ENCODE measurements at regions not wholly inside any gene's neighbourhood (a gene's known extent, or its start where the extent isn't known, plus 50 kb on each side); places are given as distances from the start of the nearest gene placed in this dataset.

DNA sequence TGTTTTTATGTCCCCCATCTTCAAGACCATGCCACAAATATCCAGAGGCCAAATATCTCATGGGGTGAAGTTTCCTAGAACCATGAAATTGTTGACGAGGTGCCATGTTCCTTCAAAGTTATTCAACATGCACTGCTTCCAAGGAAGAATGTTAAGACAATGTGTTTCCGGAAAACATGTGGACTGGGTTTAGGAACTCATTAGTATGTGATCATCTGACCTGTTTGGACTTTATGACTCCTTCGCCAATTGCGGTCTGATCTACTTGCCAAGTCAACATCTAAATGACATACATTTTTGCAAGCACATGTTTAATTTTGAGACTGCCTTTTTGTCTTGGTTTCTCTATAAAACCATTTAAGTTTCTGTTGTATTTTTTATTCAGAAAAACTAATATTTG lies 234.8 kb downstream of the MAF start:
- DNase-seq: no peak

DNA sequence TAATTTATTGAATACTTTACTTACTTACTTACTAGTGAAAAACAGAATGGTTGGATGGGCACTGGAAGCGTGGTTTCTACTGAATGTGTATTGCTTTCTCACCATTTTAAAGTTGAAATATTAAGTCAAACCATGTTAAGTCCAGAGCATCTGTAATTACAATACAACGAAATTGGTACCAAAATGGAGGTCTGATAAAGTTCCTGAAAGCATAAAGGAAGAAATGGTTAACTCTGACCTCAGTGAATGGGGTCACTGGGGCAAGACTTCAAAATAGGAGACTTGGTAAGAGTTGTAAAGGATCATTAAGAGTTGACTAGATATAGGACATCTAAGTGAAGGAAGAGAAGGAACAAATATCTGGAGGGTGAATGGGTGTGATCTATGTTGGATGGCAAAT lies 237.1 kb downstream of the MAF start:
- DNase-seq: no peak

DNA sequence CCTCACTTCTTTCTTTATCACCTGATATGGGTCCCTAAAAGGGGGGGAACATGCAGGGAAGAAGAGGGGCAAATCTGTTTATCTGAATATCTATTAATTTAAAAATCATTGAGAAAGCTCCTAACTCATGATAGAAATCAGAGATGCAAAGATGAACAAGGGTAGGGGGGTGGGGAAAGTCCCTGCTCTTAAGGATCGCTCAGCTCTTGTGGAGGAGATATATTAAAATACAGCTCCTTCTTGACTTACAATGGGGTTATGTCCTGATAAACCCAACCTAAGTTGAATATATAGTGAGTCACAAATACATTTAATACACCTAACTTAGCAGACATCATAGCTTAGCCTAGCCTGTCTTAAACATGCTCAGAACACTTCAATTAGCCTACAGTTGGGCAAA lies 237.5 kb downstream of the MAF start:
- DNase-seq: no peak

DNA sequence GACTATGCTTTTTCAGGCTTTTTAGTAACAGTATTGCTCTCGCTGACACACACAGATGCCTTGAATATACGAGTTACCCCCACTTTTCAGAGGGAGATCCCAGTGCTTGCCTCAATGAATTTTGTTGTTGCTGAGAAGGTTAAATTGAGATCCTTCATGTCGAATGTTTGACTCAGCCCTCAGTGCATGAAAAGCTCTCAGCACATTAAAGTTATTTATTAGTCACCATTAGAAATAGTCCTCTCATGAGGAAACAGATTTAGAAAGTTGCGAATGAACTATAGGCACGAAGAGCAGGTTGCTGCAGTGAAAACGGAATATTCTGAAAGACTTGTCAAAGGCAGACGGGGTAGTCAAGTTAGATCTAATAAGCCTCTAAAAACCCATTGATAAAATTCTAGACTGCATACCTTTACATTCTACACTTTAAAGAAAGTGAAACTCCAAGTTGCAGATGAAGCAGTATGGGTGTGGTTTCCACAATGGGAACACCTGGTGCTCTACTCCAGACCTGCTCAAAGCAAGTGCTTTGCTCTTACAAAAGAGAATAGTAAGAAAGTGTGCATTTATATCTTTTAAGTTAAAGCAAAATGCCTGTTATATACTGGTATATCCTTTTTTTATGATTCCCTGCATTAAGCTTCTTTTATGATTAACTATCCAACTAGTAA lies 238.1 kb downstream of the MAF start:
- no peak for DNase-seq

DNA sequence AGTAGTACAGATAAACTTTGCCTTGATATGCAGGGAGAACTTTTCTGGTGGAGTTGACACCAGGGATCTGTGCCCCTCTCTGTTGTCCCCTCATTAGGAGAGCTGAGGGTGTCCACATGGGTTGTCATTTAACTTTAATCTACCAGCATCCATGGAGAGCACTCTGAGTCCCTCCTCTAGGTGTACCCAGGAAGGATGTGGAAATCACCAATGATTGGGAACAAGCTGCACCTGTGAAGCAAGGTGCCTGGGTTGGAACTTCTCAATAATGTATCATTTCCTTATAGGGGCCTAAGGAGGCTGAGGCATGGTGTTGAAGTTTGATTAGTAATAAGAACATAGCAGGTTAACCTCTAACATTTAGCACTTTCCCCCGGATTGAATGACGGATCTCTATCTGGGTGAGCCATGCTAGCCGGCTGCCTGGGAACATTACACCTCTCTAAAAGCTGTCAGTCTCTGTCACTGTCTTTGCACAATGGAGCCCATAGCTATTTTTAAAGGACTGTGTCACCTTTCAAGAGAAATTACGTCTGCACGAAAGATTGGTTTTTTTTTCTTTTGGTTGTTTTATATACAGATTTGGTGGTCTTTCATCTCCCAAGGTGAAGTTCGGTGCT lies 239.3 kb downstream of the MAF start:
- no peak for DNase-seq

DNA sequence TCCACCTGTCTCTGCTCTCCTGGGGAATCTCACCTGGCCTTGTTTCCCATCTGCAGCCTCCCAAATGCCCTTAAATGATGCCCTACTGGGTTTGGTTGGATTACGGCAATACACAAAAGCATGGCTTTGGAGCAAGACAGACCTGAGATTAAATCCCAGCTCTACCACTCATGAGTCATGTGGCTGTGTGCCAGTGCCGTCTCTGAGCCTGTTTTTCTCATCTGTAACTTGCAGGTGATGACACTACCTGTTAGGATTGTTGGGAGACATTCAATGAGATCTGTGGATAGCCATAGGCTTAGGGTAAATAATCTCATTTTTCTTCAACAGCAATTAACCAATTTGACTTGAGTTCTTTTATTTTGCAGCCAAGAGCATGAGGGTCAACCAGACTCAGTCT lies 240.3 kb downstream of the MAF start:
- no peak for DNase-seq

DNA sequence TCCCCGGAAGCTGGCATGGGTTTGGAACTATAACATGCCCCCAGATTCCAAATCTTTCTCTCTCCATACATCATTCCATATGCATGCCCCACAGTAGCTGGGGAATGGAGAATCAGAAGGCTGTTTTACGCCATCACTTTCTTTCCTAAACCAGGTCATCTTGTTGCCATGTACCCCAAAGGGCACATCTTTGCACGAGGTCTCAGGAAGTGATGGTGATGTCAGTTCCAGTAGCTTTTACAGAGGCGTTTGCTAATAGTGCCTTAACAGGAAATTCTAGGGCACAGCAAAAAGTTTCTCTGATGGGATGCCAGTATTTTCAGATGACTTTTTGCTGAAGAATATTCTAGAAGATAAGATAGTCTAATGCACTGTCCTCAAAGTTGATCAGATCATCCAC lies 241.5 kb downstream of the MAF start:
- DNase-seq: no peak

DNA sequence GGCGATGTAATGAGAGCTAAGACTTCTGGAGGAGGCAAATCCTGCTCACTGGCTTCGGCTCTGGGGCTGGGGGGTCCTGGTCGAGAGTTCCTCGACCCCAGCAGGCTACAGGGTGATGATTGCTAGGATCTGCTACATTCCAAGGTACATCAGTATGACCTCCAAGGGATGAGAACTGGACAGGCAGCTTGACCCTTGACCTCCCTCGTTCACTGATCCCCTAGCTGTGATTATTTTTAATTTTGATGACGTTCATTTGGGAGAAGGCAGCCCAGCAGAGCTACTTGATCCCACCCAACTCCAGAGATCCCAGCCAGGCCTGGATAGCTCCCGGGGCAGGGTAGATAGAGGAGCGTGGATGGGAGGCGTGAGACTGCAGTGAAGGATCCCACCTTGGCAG lies 242.3 kb downstream of the MAF start:
- DNase-seq: no peak

DNA sequence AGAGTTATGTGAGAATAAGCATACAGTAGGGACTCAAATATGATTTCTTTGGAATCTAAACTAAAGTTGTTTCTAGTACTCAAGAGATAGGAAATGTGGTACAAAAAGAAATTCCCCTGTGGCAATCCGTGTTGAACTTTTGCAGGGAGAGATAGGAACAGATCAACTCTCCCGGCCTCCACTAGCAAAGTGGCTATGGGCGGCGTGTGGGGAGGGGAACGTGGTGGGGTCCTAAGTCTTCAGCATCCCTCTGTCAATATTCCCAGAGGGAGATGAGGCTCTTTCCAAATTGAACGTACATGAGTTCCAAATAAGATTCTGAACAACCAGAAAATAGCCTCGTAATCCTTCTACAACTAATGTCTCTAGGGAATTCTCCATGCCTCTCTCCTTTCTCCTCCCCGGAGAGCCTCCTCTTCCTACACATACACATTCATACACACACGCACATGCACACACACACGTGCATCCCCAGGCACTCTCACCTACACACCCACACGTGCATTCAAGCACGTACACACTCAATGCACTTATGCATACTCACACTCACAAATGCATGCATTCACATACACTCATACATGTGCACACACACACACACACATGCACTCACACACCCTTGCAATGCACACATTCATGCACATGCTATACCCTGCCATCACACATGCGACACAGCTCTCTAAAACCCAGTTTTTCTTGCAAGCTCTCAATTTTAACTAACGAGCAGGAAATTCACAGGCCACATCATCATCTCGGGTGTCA lies 244.8 kb downstream of the MAF start:
- no peak for DNase-seq

DNA sequence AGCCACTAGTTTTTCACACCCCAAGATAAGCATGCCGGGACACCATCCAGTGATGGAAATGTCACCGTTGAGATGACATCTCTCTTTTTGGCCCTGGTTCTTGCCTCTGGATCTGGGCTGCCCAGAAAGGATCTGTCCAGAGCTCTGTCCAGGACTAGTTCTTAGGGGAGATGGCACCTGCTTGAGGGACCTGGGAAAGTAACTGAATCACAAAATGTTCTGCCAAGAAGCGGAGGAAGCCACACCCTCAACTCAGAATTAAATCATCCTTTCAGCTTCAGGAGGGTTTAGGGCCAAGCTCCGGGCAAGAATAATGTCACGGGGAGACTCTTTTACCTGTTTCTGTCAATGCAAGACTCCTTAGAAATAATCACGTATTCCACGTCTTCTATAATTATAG lies 248.6 kb downstream of the MAF start:
- DNase-seq: no peak

DNA sequence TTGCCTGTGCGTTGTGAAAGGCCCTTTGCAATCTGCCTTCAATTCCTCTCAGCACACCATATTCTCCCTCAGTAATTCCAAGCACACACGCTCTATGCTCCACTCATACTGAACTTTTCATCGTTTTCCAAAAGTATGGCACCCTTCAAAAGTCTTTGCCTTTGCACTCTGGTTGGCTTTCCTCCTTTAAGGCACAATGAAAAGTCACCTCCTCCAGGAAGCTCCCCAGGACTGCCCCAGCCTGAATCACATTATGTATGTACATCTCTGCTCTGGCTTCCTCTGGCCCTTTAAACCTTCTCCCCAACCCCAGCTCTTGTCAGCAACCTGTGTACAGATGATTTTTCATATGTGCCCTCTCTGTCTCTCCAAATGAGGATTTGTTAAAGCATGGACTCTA lies 250.7 kb downstream of the MAF start:
- DNase-seq: no peak

DNA sequence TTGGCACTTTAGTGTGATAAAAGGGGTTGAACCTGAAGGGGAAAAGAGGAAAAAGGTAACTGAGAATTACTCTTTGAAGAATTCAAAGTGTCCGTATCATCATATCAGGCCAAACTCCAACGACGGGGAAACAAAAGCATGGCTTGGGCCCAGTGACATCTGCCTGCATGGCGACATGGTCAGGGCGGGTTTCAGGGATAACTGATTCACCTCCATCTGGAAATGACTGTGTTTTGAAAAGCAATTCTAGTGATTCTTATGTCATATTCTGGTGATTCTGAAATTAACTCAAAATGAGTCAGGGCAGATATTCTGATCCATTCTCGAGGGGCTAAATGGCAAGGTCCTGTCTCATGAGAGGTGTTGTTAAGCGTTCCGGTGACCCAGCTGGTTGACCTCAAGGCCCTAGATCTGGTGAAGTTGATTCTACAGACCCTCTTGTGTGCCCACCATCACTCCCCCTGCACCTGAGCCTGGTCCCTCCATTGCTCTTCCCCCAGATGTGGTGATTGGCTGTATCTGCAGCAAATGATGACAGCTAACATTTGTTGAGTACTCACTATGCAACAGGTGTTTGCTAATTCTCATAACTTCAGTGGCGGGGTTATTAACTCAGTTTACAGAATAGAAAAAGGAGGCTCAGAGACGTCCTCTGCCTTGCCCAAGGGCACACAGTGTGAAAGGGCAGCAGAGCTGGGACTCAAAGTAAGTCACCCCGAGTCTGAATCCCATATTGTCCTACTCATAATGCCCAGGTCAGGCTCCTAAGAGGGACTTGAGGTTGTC lies 251.8 kb downstream of the MAF start:
- DNase-seq: no peak

DNA sequence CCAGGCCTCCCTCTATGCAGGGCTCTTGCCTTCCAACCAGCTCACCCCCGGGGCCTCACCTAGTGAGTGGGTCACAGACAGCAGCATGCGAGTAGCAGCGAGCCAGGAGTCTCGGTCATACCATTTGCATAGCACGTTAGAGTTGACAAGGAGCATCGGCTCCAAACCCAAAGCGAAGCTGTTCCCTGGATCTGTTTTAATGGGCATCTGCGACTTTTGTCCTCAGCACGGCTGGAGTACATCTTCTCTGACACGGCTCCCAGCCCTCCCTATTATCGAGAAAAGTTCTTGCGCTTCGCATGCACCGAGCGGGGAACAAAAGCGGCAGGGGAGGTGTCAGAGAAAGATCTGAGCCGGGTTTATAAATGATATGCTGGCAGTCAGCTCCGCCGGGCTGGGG lies 253.3 kb downstream of the MAF start:
- DNase-seq: no peak

DNA sequence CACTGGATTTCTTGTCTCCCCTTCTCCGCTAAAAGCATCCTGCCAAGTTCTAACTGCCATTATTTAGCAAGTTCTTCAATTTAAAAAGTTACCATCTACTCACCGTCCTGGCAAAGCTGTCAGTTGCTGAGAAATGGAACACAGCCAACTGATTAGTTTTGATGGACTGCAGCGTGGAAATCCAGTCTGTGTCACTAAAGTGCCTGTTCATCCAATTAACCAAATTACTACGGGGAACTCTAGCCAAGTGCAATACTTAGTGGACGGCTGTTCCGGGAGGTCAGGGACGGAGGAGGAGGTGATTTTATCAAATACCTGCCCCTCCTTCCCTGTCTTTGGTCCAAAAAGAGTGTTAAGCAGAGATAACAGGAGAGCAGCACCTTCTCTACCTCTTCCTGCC lies 260.7 kb downstream of the MAF start:
- DNase-seq: no peak

DNA sequence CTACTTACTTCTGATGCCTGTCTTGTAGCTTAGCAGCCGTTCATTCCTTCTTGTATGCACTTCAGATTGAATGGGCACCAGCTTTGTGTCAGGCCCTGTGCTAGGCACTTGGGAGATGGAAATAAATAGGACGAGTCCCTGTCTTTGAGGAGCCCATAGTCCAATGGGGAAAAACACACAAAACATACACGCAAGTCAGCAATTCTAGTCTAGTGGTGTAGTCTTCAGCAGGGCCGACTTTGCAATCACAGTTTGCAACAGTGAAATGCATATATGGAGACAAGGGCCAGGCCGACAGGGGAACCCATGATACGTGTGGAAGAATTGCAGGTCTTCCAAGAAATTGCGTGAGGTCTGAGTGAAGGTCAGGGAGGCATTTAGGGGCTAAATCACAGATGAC lies 262.6 kb downstream of the MAF start:
- no peak for DNase-seq

DNA sequence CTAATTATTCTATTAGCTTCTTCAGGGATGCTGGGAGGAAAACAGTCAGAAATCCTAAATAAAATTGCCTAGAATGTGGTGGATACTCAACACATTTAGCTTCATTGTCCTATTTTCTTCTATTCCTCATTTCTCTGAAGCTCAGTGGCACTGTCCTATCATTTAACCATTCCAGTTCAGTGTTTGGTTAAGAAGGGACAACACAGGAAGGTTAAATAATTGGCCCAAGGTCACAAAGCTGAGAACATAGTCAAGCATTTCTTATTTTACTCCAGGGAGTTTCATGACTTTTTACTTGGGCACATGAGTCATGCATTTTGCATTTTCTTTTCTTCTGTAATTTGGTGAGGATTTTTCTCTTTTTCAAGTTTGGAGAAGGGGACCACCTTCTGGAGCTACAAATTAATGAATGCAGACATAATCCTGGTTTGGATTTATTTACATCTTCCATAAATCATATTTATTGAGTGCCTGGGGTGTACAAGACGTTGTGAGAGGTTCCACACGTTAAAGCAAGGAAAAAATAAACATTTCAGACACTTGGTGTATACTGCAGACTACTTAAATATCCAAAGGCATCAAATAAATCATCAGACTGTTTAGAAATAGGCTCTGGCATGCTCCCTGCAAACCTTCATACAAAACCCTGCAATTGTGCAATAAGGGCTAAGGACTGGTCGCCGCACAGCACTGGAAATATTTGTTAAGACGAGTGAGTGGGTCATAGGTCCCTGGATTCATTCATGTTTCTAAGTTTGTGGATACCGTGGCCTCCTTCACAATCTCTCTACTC lies 263.9 kb downstream of the MAF start:
- no peak for DNase-seq

DNA sequence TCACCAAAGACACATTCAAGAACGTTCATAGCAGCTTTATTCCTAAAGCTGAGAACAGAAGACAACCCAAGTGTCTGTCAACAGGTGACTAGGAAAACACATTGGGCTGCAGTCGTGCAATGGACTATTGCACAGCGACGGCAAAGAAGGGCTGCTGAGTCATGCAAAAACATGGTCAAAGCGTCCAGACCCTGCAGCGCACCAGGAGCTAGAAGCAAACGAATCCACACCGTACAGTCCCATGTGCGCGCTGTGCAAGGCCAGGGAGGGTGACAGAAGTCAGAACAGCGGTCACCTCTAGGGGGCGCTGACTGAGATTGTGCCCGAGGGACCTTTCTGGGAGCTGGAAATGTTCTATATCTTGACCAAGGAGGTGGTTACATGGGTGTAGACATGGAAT lies 266.4 kb downstream of the MAF start:
- DNase-seq: no peak

DNA sequence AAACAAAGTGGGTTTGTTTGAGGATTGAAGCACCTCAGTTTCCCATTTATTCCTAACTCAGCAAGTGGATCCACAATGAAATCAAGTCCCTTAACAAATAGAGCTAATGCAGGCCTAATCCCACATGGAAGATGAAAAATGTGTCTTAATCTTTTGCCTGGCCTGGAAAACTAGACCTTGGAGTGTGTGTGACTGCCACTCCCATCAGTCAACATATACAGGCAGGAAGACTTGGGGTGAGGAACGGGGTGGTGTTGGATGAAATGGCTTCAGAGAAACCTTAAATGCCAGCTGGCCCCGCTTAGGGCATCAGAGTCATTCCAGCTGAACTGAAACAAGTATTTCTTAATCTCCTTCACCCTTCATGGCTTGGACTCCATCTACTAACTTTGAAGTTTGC lies 269.5 kb downstream of the MAF start:
- no peak for DNase-seq

DNA sequence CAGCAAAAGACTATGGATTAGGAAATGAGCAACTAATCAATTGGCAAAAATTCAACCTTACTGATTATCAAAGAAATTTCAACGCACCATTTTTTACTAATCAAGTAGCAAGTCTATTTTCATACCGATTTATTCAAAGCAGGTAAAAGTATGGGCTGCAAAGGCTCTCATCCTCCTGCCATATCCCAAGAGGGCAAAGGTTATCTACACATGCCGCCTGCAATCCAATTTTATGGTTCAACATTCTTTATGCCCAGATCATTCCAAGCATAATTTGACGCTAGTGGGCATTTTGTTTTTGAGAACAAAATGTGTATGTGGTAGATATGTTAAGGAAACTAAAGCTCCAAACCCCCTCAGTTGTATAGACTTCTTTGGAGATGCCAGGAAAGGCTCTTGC lies 270.6 kb downstream of the MAF start:
- DNase-seq: no peak

DNA sequence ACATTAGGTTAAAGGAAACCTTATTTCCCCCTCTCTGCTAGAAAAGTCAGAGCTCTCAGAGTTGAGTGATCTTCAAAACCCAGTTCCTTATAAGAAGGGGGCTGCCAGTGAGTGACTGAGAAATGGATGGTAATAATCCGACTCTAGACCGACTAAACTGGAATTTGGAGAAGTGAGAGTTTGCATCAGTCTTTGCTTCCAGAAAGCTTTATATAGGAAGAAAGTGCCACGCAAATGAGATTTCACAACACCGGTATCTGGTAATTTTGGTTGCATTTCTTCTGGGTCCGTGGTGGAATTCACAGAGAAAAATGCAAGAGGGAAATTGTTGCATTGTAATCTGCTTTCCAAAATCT lies 271.4 kb downstream of the MAF start:
- no peak for DNase-seq

DNA sequence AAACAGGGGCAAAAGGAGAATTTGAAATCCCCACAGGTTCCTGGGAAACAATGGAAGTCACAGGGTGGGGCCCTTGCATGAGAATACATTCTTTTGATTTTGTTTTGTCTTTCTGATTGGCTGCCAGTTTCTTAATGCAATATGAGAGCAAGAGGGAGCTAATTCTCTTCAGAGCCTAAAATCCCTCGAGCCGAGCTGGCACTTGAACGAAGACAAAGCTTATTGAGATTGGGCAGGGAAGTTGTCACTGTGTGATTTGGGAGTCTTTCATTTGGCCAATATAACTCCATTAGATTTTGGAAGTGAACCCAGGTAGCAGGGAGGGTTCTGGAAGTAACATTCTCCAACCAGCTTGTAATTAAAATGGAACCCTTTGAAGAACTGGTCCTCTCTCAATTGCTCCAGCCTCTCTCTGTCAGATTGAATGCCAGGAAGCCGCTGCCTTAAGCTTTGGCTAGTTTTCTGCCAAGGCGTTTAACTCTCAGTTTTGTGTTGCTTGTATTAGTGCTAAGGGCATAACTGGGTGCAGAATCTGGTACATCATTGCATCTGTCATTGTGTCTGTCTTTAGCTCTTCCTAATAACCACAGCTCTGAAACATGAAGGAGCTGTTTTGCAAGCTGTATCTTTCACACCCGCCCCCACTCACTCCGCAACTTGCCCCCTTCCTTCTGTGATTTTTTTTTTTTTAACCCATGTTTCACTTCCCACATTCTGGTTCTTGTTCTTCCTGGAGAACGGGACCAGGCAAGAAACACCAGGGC lies 272.0 kb downstream of the MAF start:
- no peak for DNase-seq

DNA sequence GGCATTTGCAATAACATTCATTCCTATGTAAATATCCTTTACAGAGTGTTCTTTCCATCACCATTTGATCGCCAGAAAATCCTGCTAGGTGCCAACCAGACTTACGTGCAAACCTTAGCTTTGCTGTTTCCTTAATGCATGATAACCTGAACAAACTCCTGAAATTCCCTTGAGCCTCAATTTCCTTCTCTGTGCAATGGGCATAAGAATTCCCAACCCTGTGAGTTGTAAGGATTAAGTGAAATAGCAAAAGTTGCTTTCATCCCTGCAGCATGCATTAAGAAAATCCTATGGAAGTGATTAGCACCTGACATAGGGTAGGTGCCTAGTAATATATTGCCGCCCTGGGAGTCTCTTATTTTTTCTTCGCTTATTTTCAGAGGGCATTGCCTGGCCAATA lies 272.7 kb downstream of the MAF start:
- DNase-seq: no peak
